Upper lobe of left lung (tissue), 6 donors: ENCODE measurements at regions not wholly inside any gene's neighbourhood (a gene's known extent, or its start where the extent isn't known, plus 50 kb on each side); places are given as distances from the start of the nearest gene placed in this dataset.
"Not testable (repeated sequence)": the region's sequence is repeated elsewhere in the genome, so short reads cannot be mapped to it uniquely, and the experiment has no call there.

ENCODE experiments used
- ATAC-seq, 2 donors: fragments of 200-7000 bp; cut with Tn5 transposase; one replicate each; pipeline ENCODE4 v1.9.1; 2022; ENCODE audit warnings: mild to moderate bottlenecking in 2 of 2, moderate library complexity in 2 of 2; ENCODE audit not compliant: low FRiP score in 2 of 2
- DNase-seq, 2 donors: peaks; one replicate each; pipeline ENCODE4 v3.0.0-alpha.2; 2019 to 2020
- H3K27ac ChIP-seq, 4 donors: fragments of 200-600 bp; sonication (generic); one replicate each; pipeline ENCODE4 v1.5.1; 2016 to 2019
- H3K27me3 ChIP-seq, 4 donors: fragments of 200-600 bp; sonication (generic); one replicate each; pipeline ENCODE4 v1.5.1; 2017 to 2019
- H3K36me3 ChIP-seq, 4 donors: fragments of 200-600 bp; sonication (generic); one replicate each; pipeline ENCODE4 v1.5.1; 2016 to 2019
- H3K4me1 ChIP-seq, 4 donors: fragments of 200-600 bp; sonication (generic); one replicate each; pipeline ENCODE4 v1.5.1; 2018 to 2019
- H3K4me3 ChIP-seq, 4 donors: fragments of 200-600 bp; sonication (generic); one replicate each; pipeline ENCODE4 v1.5.1; 2017 to 2019; ENCODE audit warnings: mild to moderate bottlenecking in 2 of 4, moderate library complexity in 1 of 4
- H3K9me3 ChIP-seq, 4 donors: fragments of 200-600 bp; sonication (generic); one replicate each; pipeline ENCODE4 v1.5.1; 2018 to 2019
- EP300 ChIP-seq, 4 donors: sonication (generic); formaldehyde crosslinking; IDR thresholded peaks; one replicate each; pipeline ENCODE4 v1.5.1; 2017; ENCODE audit warnings: antibody characterized with exemption in 4 of 4, control low read depth in 2 of 4
- POLR2A ChIP-seq, 4 donors: fragments of 450-650 bp; IDR thresholded peaks; one replicate each; pipeline ENCODE4 v1.5.1; 2016 to 2017; ENCODE audit warnings: antibody characterized with exemption in 4 of 4, mild to moderate bottlenecking in 2 of 4
- POLR2AphosphoS5 ChIP-seq, 2 donors: sonication (generic); formaldehyde crosslinking; IDR thresholded peaks; one replicate each; pipeline ENCODE4 v1.5.1; 2017; ENCODE audit warnings: antibody characterized with exemption in 2 of 2
- WGBS, 2 donors: methylation state at CpG; one replicate each; pipeline ENCODE4 v1.1.5; 2017 to 2018; 5-methylcytosine and 5-hydroxymethylcytosine counted together
- TF ChIP-seq, protein P1 (sequence below), 6 experiments: fragments of 450-650 bp in 4 of 6; fragments of 200-600 bp in 2 of 6; sonication (generic) in 2 of 6; IDR thresholded peaks; one replicate each; pipeline ENCODE4 v1.5.1; 2016 to 2019; ENCODE audit warnings: antibody characterized with exemption in 6 of 6
- donor health status: DM: no; HTN: no; CAD: no; lungs with moderate emphysema.
- donor health status: DM: no; HTN: yes; CAD: no; lungs with severe emphysema.

DNA sequence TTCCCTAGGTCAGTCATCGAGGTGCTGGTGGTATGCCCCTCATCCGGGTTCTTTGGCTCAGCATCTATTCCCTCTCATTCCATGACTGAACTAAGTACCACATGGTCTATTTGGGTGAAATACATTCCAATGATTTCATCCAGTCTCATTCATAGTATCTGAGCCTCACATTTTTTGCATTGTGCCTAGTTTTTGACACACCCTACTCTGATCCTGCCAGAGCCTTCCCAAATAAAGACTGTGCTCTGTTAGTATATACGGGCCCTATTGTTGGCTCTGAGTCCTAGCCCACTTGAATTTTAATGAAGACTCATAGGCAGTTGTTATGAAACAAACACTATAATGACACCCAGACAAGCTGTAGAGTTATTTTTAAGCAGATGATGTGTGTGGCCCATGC lies 740.7 kb downstream of the CETN3 start:
- H3K36me3 ChIP-seq, result no peaks in the 10 kb centered on the region
- peaks cover 0 to 4% (median 0%) of the 10 kb centered on the region in 4 donors for H3K9me3 ChIP-seq
- no peak overlapping the region for H3K4me3 ChIP-seq
- TF ChIP-seq, protein P1, sequence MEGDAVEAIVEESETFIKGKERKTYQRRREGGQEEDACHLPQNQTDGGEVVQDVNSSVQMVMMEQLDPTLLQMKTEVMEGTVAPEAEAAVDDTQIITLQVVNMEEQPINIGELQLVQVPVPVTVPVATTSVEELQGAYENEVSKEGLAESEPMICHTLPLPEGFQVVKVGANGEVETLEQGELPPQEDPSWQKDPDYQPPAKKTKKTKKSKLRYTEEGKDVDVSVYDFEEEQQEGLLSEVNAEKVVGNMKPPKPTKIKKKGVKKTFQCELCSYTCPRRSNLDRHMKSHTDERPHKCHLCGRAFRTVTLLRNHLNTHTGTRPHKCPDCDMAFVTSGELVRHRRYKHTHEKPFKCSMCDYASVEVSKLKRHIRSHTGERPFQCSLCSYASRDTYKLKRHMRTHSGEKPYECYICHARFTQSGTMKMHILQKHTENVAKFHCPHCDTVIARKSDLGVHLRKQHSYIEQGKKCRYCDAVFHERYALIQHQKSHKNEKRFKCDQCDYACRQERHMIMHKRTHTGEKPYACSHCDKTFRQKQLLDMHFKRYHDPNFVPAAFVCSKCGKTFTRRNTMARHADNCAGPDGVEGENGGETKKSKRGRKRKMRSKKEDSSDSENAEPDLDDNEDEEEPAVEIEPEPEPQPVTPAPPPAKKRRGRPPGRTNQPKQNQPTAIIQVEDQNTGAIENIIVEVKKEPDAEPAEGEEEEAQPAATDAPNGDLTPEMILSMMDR (IDR thresholded peaks at IDR 0.05), result no peak
- TF ChIP-seq POLR2AphosphoS5 (IDR thresholded peaks at IDR 0.05) (no peak), EP300 (IDR thresholded peaks at IDR 0.05) (no peak), POLR2A (IDR thresholded peaks at IDR 0.05) (no peak)
- H3K4me1 ChIP-seq, result no peaks in the 10 kb centered on the region
- H3K27me3 ChIP-seq, result no peaks in the 10 kb centered on the region
- WGBS, 2 donors, result 57 to 88% methylated on average over 3 of the region's 3 CpGs
- ATAC-seq (no peak), DNase-seq (no peak)
- H3K27ac ChIP-seq, result no peak overlapping the region

DNA sequence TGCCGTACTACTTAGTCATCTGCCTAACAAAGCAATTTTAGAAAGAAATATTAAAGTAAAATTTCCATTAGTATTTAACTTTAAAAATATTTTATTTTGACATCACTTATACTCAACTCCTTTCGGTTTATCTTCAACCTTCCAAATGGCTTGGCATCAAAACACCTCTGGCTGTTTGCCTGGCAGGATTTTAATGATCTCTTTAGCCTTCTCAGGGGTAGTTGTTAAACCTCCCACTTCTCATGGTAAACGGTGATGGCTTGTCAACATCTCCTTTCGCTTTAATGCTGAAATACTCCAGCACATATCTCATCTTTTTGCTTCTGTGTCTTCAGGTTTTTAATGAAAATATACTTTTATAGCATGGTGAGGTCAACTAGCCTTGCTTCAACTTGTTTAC lies 747.1 kb downstream of the CETN3 start:
- WGBS, 2 donors, result 65 to 82% methylated on average over 4 of the region's 4 CpGs
- Histone ChIP-seq H3K27me3 (no peaks in the 10 kb centered on the region), H3K4me1 (no peaks in the 10 kb centered on the region), H3K4me3 (no peak overlapping the region), H3K36me3 (no peaks in the 10 kb centered on the region), H3K9me3 (peaks cover 0 to 7% (median 2%) of the 10 kb centered on the region in 4 donors), H3K27ac (no peak overlapping the region)
- ATAC-seq (no peak), DNase-seq (no peak)
- TF ChIP-seq POLR2A (IDR thresholded peaks at IDR 0.05) (no peak), POLR2AphosphoS5 (IDR thresholded peaks at IDR 0.05) (no peak), EP300 (IDR thresholded peaks at IDR 0.05) (no peak)
- TF ChIP-seq, protein P1 (IDR thresholded peaks at IDR 0.05), result no peak

DNA sequence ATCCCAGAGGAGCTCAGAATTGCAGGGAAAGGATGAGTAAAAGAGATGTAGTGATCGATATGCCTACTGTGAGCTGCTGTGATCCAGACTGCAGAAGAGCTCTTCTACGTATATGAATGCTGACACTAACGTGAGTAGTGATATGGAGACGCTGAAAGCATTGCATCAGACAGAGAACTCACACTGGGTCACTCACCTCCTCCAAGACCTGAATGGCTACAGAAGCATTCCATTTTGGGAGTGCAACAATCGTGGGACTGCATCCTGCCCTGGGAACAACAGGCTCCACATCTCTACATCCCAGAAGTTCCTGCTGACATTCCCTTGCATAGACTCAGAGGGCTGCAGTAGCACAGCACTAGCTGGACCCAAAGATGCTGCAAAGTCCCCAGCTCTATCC lies 755.9 kb upstream of the MEF2C start:
- Histone ChIP-seq H3K27ac (no peak overlapping the region), H3K9me3 (peaks cover 0 to 15% (median 0%) of the 10 kb centered on the region in 4 donors), H3K4me3 (no peak overlapping the region), H3K27me3 (no peaks in the 10 kb centered on the region), H3K4me1 (no peaks in the 10 kb centered on the region), H3K36me3 (no peaks in the 10 kb centered on the region)
- WGBS, 2 donors, result 93 to 94% methylated on average over 5 of the region's 5 CpGs
- TF ChIP-seq POLR2AphosphoS5 (IDR thresholded peaks at IDR 0.05) (no peak), EP300 (IDR thresholded peaks at IDR 0.05) (no peak), POLR2A (IDR thresholded peaks at IDR 0.05) (no peak)
- TF ChIP-seq, protein P1 (IDR thresholded peaks at IDR 0.05), result no peak
- no peak for DNase-seq
- no peak for ATAC-seq

DNA sequence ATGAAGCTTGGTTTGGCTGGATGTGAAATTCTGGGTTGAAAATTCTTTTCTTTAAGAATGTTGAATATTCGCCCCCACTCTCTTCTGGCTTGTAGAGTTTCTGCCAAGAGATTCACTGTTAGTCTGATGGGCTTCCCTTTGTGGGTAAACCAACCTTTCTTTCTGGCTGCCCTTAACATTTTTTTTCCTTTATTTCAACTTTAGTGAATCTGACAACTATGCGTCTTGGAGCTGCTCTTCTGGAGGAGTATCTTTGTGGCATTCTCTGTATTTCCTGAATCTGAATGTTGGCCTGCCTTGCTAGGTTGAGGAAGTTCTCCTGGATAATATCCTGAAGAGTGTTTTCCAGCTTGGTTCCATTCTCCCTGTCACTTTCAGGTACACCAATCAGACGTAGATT lies 751.2 kb upstream of the MEF2C start:
- not testable (repeated sequence) for DNase-seq, H3K4me3 ChIP-seq, H3K27me3 ChIP-seq, ATAC-seq, H3K4me1 ChIP-seq, H3K36me3 ChIP-seq, H3K27ac ChIP-seq
- 84 to 91% methylated on average over 3 of the region's 3 CpGs for WGBS, 2 donors
- peaks cover 0 to 12% (median 0%) of the 10 kb centered on the region in 4 donors for H3K9me3 ChIP-seq

DNA sequence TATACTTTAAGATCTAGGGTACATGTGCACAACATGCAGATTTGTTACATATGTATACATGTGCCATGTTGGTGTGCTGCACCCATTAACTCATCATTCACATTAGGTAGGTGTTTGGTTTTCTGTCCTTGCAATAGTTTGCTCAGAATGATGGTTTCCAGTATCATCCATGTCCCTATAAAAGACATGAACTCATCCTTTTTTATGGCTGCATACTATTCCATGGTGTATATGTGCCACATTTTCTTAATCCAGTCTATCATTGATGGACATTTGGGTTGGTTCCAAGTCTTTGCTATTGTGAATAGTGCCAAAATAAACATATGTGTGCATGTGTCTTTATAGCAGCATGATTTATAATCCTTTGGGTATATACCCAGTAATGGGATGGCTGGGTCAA lies 747.1 kb upstream of the MEF2C start:
- not testable (repeated sequence) for H3K27me3 ChIP-seq, DNase-seq, H3K9me3 ChIP-seq, H3K27ac ChIP-seq, ATAC-seq, H3K4me1 ChIP-seq, H3K4me3 ChIP-seq, H3K36me3 ChIP-seq

DNA sequence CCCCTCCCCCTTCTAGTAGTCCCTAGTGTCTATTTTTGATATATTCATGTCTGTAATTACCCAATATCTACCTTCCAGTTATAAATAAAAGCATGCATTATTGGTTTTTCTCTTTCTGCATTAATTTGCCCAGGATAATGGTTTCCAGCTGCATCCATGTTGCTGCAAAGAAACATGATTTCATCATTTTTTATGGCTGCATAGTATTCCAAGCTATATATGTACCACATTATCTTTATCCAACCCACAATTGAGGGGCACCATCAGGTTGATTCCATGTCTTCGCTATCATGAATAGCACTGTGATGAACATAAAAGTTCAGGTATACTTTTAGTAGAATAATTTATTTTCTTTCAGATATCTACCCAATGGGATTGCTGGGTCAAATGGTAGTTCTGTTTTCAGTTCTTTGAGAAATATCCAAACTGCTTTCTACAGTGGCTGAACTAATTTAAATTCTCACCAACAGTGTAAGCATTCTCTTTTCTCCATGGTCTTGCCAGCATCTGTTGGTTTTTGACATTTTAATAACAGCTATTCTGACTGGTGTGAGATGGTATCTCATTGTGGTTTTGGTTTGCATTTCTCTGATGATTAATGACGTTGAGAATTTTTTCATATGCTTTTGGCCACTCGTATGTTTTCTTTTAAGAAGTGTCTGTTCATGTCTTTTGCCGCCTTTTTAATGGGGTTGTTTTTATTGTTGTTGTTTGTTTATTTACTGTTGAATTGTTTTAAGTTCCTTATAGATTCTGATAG lies 746.1 kb upstream of the MEF2C start:
- no peaks in the 10 kb centered on the region for H3K9me3 ChIP-seq
- WGBS, 2 donors, result 82 to 87% methylated on average over 4 of the region's 4 CpGs
- no peak for ATAC-seq

More for the DNA sequence above, 746.1 kb upstream of the MEF2C start:
- no peak for TF ChIP-seq POLR2A (IDR thresholded peaks at IDR 0.05)
- TF ChIP-seq, protein P1 (IDR thresholded peaks at IDR 0.05), result no peak
- no peak for TF ChIP-seq POLR2AphosphoS5 (IDR thresholded peaks at IDR 0.05)
- TF ChIP-seq EP300 (IDR thresholded peaks at IDR 0.05), result no peak
- DNase-seq, result no peak
- H3K4me3 ChIP-seq, result no peak overlapping the region
- no peaks in the 10 kb centered on the region for H3K36me3 ChIP-seq
- H3K27me3 ChIP-seq, result no peaks in the 10 kb centered on the region
- no peak overlapping the region for H3K27ac ChIP-seq
- H3K4me1 ChIP-seq, result no peaks in the 10 kb centered on the region
